Middle frontal gyrus (tissue), 1 donor: ENCODE measurements at regions not wholly inside any gene's neighbourhood (a gene's known extent, or its start where the extent isn't known, plus 50 kb on each side); places are given as distances from the start of the nearest gene placed in this dataset.

Experiments
- DNase-seq: peaks from one replicate; pipeline ENCODE4 v3.0.0-alpha.2; 2015; ENCODE audit warnings: low spot score; ENCODE audit errors: extremely low spot score

DNA sequence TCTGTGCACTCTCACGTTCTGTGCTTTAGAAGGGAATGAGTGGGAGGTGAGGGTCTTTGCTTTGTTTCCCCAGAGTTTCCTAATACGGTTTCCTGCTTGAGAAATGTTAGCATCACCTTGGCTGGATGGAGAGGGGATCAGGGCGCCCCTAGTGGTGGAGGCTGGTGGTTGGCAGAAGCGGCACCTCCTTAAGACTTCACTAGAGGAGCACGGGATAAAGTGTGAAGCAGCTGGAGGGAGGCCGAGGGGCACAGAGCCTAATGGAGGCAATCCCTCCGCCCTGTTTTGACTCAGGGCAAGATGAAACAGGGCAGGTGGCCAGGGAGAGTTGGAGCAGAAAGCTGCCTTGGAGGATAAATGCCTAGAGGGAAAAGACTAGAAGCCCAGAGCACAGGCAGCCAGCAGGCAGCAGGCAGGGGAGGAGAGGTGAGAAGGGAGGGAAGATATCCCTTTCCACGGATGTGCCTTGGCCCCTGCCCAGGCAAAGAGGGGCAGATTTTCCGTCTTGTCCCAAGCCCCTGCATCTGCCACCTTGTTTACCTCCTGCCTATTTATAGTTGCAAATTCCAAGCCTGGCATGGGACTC is 56.0 kb upstream of the BTRC start:
- no peak for DNase-seq

DNA sequence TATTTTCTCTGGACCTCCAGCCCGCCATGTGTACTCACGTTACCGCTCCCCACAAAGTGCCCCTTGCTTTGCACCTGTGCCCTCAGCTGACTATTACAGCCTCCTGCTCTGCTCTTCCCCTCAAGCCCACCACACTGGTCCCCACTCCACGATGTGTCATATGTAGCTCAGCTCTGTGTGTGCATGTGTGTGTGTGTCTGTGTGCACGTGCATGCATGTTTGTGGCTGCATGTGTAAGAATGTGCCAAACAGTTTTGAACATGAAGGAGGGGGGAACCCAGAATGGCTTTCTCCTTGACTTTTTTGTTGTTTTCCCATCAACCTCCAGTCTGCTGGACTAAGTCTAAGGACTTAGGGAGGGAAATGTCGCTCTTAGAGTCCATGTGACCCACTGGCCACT is 54.8 kb upstream of the BTRC start:
- no peak for DNase-seq

DNA sequence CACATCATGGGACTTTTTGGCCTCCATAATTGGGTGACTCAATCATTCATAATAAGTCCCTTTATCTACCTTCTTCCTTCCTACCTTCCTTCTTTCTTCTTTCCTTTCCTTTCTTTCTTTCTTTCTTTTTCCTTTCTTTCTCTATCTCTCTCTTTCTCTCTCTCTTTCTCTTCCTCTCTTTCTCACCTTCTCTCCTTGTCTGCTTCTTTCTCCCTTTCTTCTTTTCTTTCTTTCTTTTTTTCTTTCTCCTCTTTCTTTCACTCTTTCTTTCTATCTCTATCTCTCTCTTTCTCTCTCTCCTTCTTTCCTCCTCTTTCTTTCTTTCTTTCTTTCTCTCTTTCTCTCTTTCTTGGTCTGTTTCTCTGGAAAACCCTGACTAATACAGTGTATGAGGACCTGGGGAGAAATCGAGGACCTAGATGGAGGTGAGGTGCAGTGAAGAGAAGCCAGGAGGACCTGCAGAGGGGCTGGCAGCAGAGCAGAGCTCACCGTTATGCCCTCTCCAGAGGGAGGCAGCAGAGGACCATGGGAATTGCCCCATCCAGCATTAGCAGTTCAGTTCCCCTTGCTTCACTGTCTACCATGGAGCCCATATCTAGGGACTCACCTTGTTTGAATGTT is 52.7 kb upstream of the BTRC start:
- DNase-seq = no peak

DNA sequence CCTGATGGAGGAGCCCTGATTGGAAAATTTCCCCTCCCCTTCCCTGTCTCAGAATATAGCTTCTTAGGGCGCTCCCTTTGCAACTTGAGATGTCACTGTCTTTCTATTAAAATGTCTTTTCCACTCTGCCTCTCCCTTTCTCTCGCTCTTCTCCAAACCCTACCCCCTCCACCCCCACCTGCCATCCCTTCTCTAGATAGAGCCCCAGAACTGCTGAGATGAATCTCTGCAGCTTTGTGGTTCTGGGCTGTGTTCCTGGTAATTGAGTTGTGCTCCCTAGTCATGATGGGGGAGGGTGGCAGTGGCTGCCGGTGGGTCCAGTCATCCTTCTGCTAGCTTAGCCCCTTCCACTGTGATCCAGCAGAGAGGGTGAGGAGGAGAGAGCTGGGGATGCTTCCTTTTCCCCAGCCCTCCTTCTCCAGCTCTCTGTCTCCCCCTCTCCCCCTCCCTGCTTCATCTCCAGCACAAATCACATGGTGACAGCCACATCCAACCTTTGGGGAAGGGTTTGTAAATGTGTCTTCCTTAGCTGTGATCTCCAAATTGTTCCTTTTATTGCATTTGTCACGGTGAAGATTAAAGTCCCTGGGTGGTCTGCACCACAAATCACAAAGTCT is 50.8 kb upstream of the BTRC start:
- DNase-seq = no peak
